ENCODE measurements at regions not wholly inside any gene's neighbourhood (a gene's known extent, or its start where the extent isn't known, plus 50 kb on each side); places are given as distances from the start of the nearest gene placed in this dataset.

DNA sequence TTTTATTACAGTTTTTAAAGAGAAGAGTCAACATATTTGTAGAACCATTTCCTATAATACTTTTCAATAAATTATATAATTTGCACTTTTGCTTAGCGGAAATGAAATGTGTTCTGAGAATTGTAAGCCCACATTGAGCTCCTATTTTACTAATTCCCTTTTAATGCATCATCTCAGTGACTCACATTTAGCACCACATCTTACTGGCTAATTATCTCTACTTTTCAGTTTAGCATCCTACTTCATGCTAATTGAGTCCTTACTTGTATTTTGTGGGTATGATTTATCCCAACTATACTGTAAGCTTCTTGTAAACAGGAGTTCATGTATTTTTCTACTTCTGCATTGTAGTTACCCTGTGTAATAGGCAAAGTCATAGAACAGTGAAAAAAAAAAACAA is 67.5 kb downstream of the TMX1 start:
- DNase-seq (ENCODE audit: low read depth in 2 of 3, low spot score in 2 of 3) = no peak

- no peak for DNase-seq (ENCODE audit: low read depth in 2 of 3, low spot score in 2 of 3)
Measured at GRCh38 chr14:51308866-51309265, 68.8 kb downstream of the TMX1 start.

GRCh38 chr14:51310505-51310944 is 70.5 kb downstream of the TMX1 start:
- no peak for DNase-seq (ENCODE audit: low read depth in 2 of 3, low spot score in 2 of 3)

DNA sequence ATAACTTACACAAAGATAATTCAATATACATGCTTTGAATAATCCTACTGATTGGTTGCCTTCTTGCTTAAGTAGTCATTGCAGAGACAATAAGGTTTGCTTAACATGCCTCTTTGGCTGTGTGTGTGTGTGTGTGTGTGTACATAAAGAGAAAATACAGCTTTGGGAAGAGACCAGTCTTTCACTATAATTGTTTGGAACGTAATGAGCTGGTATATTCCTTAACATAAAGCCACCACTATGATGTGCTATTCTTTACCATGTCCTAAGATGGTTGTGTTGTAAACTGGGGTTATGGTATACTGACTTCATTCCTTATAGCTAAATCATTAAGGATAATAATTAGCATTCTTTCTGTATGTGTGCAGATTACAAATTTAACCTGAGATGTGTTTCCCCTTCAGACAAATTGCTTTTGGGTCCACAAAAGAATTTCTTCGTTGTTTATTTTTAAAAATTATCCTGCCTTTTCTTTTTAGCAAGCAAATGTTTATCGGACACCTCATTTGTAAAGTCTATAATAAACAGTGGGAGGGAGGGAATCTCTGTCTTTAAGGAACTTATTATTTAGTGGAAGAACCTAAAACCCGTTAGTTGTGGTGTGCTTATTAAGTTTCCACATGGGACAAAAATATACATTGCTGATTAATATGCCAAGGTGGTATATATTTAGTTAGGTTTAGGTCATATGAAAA is 74.4 kb downstream of the TMX1 start:
- DNase-seq (ENCODE audit: low read depth in 2 of 3, low spot score in 2 of 3) = no peak

- DNase-seq (ENCODE audit: low read depth in 2 of 3, low spot score in 2 of 3) = no peak
Measured at GRCh38 chr14:51317373-51317772, 77.3 kb downstream of the TMX1 start.

- no peak for DNase-seq (ENCODE audit: low read depth in 2 of 3, low spot score in 2 of 3)
Measured at GRCh38 chr14:51318813-51319597, 79.0 kb downstream of the TMX1 start.

- DNase-seq (ENCODE audit: low read depth in 2 of 3, low spot score in 2 of 3) = no peak
Measured at GRCh38 chr14:51321036-51321435, 81.0 kb downstream of the TMX1 start.

DNA sequence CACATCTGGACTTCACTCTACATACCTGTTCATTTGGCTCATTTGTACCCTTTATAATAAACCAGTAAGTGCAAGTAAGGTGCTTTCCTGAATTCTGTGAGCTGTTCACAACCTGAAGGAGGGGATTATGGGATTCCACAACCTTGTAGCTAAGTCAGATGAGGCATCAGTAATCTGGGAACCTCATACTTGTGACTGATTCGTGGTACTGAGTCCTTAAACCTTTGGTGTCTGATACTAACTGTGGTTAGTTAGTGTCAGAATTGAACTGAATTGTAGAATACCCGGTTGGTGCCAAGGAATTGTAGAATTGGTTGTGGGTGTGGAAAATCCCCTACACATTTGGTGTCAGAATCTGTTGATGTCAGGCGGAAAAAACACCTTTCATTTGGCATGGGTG is 83.4 kb downstream of the TMX1 start:
- no peak for DNase-seq (ENCODE audit: low read depth in 2 of 3, low spot score in 2 of 3)

GRCh38 chr14:51327376-51327775 is 87.3 kb downstream of the TMX1 start:
- no peak for DNase-seq (ENCODE audit: low read depth in 2 of 3, low spot score in 2 of 3)

GRCh38 chr14:51328064-51328771 is 88.2 kb downstream of the TMX1 start:
- peak in 2 of 3 donors; percentile 11 to 47 for DNase-seq (ENCODE audit: low read depth in 2 of 3, low spot score in 2 of 3)

- DNase-seq (ENCODE audit: low read depth in 2 of 3, low spot score in 2 of 3) = no peak
Measured at GRCh38 chr14:51328772-51329353, 88.8 kb downstream of the TMX1 start.

DNA sequence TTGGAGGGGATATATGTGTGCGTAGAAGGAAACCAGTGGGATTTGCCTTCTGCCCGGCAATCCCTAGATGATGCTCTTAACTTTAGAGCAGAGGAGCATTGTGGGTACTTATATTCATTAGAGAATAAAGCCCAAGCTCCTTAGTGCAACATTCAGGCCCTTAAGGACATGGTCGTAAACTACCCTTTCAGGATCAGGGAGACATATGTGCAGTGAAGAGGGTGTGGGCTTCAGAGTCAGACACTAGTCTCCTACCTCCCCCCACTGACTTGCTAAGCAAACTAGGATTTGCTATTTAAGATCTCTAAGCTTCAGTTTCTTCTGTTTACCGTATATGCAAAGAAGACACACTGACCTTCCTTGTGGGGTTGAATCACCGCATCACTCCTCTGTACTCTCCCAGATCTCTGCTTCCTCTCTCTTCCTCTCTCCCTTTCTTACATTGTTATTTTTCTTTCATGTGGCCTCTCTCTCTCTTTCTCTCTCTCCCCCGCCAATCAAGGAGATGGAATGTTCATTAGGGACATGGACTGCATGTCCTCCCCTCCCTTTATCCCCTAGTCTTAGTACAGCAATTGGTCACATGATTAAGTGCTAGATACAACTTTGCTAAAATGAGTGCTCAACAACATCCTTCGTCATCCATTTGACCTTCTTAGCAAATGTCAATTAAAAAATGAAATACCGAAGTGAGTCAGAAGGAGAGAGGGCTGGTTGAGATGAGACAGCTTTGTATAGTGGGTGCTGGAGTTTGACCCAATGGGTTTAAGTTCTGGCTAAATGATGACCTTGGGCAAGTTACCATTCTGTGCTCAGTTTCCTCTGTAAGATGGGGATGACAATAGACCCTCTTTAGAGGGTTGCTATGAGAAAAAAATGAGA is 91.7 kb downstream of the TMX1 start:
- no peak for DNase-seq (ENCODE audit: low read depth in 2 of 3, low spot score in 2 of 3)

GRCh38 chr14:51333299-51333698 is 93.3 kb downstream of the TMX1 start:
- no peak for DNase-seq (ENCODE audit: low read depth in 2 of 3, low spot score in 2 of 3)

GRCh38 chr14:51333901-51334521 is 94.0 kb downstream of the TMX1 start:
- no peak for DNase-seq (ENCODE audit: low read depth in 2 of 3, low spot score in 2 of 3)

GRCh38 chr14:51334566-51334965 is 94.5 kb downstream of the TMX1 start:
- no peak for DNase-seq (ENCODE audit: low read depth in 2 of 3, low spot score in 2 of 3)

DNA sequence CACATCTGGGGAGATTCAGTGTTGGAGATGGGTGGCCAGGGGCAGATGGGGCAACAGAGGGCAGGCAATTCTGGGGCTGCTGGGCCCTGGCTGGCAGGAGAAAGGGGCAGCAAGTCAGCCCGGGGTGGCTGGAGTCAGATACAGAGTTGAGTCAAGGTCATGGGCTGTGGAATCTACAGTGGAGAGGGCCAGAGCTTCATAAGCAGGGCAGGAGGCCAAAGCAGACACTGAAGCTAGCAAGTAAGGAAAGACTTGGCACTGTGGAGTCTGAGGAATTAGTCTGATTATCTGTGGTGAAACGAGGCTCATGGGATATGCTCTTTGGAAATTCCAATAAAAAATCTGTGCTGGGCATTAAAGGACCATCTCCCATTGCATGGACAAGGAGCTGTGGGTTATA is 95.5 kb downstream of the TMX1 start:
- no peak for DNase-seq (ENCODE audit: low read depth in 2 of 3, low spot score in 2 of 3)

DNA sequence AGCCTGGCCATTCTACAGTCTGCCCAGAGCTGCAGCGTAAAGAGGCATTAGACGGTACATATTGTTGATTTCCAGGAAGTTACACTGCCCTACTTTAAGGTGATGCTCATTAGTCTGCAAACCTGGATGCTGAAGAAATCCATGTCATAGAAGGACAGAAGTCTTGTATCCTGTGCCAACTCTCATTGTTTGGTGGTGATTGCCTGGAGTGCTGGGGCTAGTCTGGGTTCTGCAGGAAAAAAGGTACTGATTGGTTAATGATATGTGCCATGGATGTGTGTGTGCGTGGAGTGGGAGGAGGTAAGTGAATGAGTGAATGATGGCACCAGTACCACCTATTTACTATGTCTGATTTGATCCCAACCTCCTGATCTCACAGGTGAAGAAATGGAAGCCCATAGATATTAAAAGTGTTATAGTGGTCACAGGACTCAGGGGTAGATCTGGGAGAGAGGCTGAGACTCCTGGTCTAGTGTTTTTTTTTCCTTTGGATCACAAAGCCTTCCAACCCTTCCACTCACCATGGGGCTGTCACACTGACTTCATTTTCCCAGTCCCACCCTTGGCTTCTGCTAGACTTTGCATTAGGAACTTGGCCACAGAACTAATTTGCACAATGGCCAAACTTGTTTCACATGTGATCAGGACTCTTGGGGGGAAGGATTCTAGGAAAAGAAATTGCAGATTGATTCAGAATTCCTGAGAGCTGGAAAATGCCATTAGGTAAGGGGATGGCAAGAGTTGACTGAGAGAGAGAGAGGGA is 96.1 kb downstream of the TMX1 start:
- DNase-seq (ENCODE audit: low read depth in 2 of 3, low spot score in 2 of 3) = no peak

GRCh38 chr14:51336734-51337133 is 96.7 kb downstream of the TMX1 start:
- DNase-seq (ENCODE audit: low read depth in 2 of 3, low spot score in 2 of 3) = no peak

DNA sequence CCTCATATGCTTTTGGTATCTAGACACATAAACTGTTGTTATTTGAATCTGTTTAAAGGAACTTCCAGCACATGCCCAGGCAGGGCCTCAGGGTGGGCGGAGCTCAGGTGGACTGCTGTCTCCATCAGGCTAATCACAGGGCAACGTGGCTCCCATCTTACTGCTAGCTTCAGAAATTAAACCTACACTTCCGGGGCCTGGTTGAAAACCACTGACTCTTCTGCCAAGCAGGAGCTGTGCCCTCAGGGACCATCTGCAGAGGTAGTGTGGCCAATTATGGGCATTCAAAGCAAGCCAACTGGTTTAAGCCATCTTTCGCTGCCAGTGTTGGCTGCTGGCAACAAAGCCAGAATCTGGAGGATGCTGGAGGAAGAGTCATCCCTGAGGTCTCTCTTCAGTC is 97.5 kb downstream of the TMX1 start:
- no peak for DNase-seq (ENCODE audit: low read depth in 2 of 3, low spot score in 2 of 3)
